Vagina (tissue), 2 donors: ENCODE measurements at regions not wholly inside any gene's neighbourhood (a gene's known extent, or its start where the extent isn't known, plus 50 kb on each side); places are given as distances from the start of the nearest gene placed in this dataset.

ENCODE experiments used
- POLR2AphosphoS5 ChIP-seq, 2 donors: sonication (generic); formaldehyde crosslinking; IDR thresholded peaks; one replicate each; pipeline ENCODE4 v1.9.0; 2017; ENCODE audit warnings: antibody characterized with exemption in 2 of 2, mild to moderate bottlenecking in 2 of 2, low read depth in 1 of 2; ENCODE audit not compliant: insufficient read depth in 1 of 2
- TF ChIP-seq, protein P1 (sequence below), 3 experiments: fragments of 450-650 bp in 2 of 3; fragments of 200-600 bp in 1 of 3; sonication (generic) in 1 of 3; IDR thresholded peaks; one replicate each; pipeline ENCODE4 v1.5.1; 2017 to 2019; ENCODE audit warnings: antibody characterized with exemption in 3 of 3, mild to moderate bottlenecking in 2 of 3, moderate library complexity in 2 of 3

- TF ChIP-seq, protein P1, sequence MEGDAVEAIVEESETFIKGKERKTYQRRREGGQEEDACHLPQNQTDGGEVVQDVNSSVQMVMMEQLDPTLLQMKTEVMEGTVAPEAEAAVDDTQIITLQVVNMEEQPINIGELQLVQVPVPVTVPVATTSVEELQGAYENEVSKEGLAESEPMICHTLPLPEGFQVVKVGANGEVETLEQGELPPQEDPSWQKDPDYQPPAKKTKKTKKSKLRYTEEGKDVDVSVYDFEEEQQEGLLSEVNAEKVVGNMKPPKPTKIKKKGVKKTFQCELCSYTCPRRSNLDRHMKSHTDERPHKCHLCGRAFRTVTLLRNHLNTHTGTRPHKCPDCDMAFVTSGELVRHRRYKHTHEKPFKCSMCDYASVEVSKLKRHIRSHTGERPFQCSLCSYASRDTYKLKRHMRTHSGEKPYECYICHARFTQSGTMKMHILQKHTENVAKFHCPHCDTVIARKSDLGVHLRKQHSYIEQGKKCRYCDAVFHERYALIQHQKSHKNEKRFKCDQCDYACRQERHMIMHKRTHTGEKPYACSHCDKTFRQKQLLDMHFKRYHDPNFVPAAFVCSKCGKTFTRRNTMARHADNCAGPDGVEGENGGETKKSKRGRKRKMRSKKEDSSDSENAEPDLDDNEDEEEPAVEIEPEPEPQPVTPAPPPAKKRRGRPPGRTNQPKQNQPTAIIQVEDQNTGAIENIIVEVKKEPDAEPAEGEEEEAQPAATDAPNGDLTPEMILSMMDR (IDR thresholded peaks at IDR 0.05): no peak
- TF ChIP-seq POLR2AphosphoS5 (IDR thresholded peaks at IDR 0.05; ENCODE audit: insufficient read depth in 1 of 2, low read depth in 1 of 2): no peak
Observed at GRCh38 chr16:16879567-16880251, 500.8 kb downstream of the NPIPA7 start.
